BLaER1 (cell line): ENCODE measurements at regions not wholly inside any gene's neighbourhood (a gene's known extent, or its start where the extent isn't known, plus 50 kb on each side); places are given as distances from the start of the nearest gene placed in this dataset.

Source experiments
- H3K27ac ChIP-seq: shearing (Covaris generic); formaldehyde crosslinking; 2 replicates; pipeline ENCODE4 v1.8.1; 2022
- H3K27me3 ChIP-seq: shearing (Covaris generic); formaldehyde crosslinking; 2 replicates; pipeline ENCODE4 v1.8.1; 2022
- H3K36me3 ChIP-seq: shearing (Covaris generic); formaldehyde crosslinking; 2 replicates; pipeline ENCODE4 v1.8.1; 2022
- H3K4me1 ChIP-seq: shearing (Covaris generic); formaldehyde crosslinking; 2 replicates; pipeline ENCODE4 v1.8.1; 2022
- H3K4me2 ChIP-seq: shearing (Covaris generic); formaldehyde crosslinking; 2 replicates; pipeline ENCODE4 v1.8.1; 2022
- H3K4me3 ChIP-seq: shearing (Covaris generic); formaldehyde crosslinking; 2 replicates; pipeline ENCODE4 v1.8.1; 2022
- H3K9ac ChIP-seq: shearing (Covaris generic); formaldehyde crosslinking; 2 replicates; pipeline ENCODE4 v1.8.1; 2022
- H3K9me3 ChIP-seq: shearing (Covaris generic); formaldehyde crosslinking; 2 replicates; pipeline ENCODE4 v1.8.1; 2022
- H4K20me1 ChIP-seq: shearing (Covaris generic); formaldehyde crosslinking; 2 replicates; pipeline ENCODE4 v1.8.1; 2022
- Cebpa-rat ChIP-seq: shearing (Covaris generic); IDR thresholded peaks from 2 replicates; pipeline ENCODE4 v1.8.1; 2022

- Histone ChIP-seq H4K20me1 (no peaks in the 10 kb centered on the region), H3K27ac (peak overlapping the region; percentile 88), H3K27me3 (no peaks in the 10 kb centered on the region), H3K4me2 (peak overlapping the region; percentile 69), H3K4me3 (no peak overlapping the region; the same call in 1 of the 2 replicates), H3K4me1 (peaks cover 83% of the 10 kb centered on the region), H3K36me3 (no peaks in the 10 kb centered on the region), H3K9me3 (no peaks in the 10 kb centered on the region), H3K9ac (peak overlapping the region; percentile 8; the same call in 1 of the 2 replicates)
- no peak for TF ChIP-seq Cebpa-rat
These were observed 93.6 kb upstream of the ANKRD55 start for GRCh38 chr5:56326770-56327169.

DNA sequence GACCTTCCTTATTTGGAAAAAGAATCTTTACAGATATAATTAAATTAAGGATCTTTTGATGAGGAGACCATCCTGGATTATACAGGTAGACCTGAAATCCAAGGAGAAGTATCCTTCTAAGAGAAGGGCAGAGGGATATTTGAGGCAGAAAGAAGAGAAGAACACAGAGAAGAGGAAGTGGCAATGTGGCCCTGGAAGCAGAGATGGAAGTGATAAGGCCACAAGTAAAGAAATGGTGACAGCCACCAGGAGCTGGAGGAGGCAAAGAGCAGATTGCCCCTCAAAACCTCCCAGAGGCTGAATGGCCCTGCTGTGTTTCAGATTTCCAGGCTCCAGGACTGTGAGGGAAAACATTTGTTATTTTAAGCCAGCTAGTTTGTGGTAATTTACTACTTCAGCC lies 93.0 kb upstream of the ANKRD55 start:
- Histone ChIP-seq H3K27me3 (no peaks in the 10 kb centered on the region), H3K9me3 (no peaks in the 10 kb centered on the region), H3K4me2 (peak overlapping the region; percentile 69), H3K4me3 (no peak overlapping the region), H3K36me3 (no peaks in the 10 kb centered on the region), H4K20me1 (no peaks in the 10 kb centered on the region), H3K27ac (peak overlapping the region; percentile 88), H3K4me1 (peaks cover 83% of the 10 kb centered on the region), H3K9ac (no peak overlapping the region)
- no peak for TF ChIP-seq Cebpa-rat

GRCh38 chr5:56325039-56325438 lies 91.9 kb upstream of the ANKRD55 start:
- no peak overlapping the region for H3K9ac ChIP-seq
- H3K27ac ChIP-seq = no peak overlapping the region
- peaks cover 83% of the 10 kb centered on the region for H3K4me1 ChIP-seq
- no peaks in the 10 kb centered on the region for H3K27me3 ChIP-seq
- H3K4me2 ChIP-seq = no peak overlapping the region
- TF ChIP-seq Cebpa-rat = no peak
- no peaks in the 10 kb centered on the region for H3K9me3 ChIP-seq
- H4K20me1 ChIP-seq = no peaks in the 10 kb centered on the region
- H3K4me3 ChIP-seq = no peak overlapping the region
- H3K36me3 ChIP-seq = no peaks in the 10 kb centered on the region

GRCh38 chr5:56323505-56323904 lies 90.4 kb upstream of the ANKRD55 start:
- Histone ChIP-seq H3K4me1 (peaks cover 83% of the 10 kb centered on the region), H3K27ac (no peak overlapping the region)

DNA sequence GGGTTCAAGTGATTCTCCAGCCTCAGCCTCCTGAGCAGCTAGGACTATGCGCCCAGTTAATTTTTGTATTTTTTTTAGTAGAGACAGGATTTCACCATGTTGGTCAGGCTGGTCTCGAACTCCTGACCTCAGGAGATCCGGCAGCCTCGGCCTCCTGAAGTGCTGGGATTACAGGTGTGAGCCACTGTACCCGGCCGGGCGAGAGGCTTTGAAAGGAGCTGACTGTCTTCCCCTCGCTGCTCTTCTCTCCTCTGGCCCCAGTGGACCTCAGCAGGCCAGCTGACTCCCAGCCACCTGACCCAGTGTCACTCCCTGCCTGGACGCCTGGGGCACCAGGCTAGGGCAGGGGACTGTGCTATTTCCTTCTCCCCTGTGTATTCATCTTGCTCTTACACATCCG lies 89.5 kb upstream of the ANKRD55 start:
- no peak overlapping the region; the same call in 1 of the 2 replicates for H3K27ac ChIP-seq
- no peak overlapping the region for H3K9ac ChIP-seq
- no peak overlapping the region; the same call in 1 of the 2 replicates for H3K4me2 ChIP-seq
- H3K4me1 ChIP-seq = peaks cover 83% of the 10 kb centered on the region
- H4K20me1 ChIP-seq = no peaks in the 10 kb centered on the region
- no peak overlapping the region for H3K4me3 ChIP-seq
- H3K36me3 ChIP-seq = no peaks in the 10 kb centered on the region
- no peak for TF ChIP-seq Cebpa-rat
- H3K9me3 ChIP-seq = no peaks in the 10 kb centered on the region
- H3K27me3 ChIP-seq = no peaks in the 10 kb centered on the region

More at GRCh38 chr5:56323505-56323904, 90.4 kb upstream of the ANKRD55 start:
- no peaks in the 10 kb centered on the region for H3K9me3 ChIP-seq
- no peak overlapping the region for H3K4me2 ChIP-seq
- no peaks in the 10 kb centered on the region for H4K20me1 ChIP-seq
- no peaks in the 10 kb centered on the region for H3K36me3 ChIP-seq
- no peaks in the 10 kb centered on the region for H3K27me3 ChIP-seq
- no peak overlapping the region for H3K9ac ChIP-seq
- no peak for TF ChIP-seq Cebpa-rat
- no peak overlapping the region for H3K4me3 ChIP-seq

- H3K9me3 ChIP-seq = no peaks in the 10 kb centered on the region
- H3K36me3 ChIP-seq = no peaks in the 10 kb centered on the region
- H4K20me1 ChIP-seq = no peaks in the 10 kb centered on the region
- peak overlapping the region; percentile 13; the same call in 1 of the 2 replicates for H3K27ac ChIP-seq
- no peak overlapping the region for H3K9ac ChIP-seq
- no peak for TF ChIP-seq Cebpa-rat
- H3K4me2 ChIP-seq = peak overlapping the region; percentile 69; the same call in 1 of the 2 replicates
- no peaks in the 10 kb centered on the region for H3K27me3 ChIP-seq
- H3K4me1 ChIP-seq = peaks cover 83% of the 10 kb centered on the region
- H3K4me3 ChIP-seq = no peak overlapping the region
These were observed 88.2 kb upstream of the ANKRD55 start for GRCh38 chr5:56321236-56321881.

- Histone ChIP-seq H3K27ac (peak overlapping the region; percentile 13; the same call in 1 of the 2 replicates), H3K36me3 (no peaks in the 10 kb centered on the region), H4K20me1 (no peaks in the 10 kb centered on the region), H3K9me3 (no peaks in the 10 kb centered on the region), H3K27me3 (no peaks in the 10 kb centered on the region), H3K4me2 (peak overlapping the region; percentile 69; the same call in 1 of the 2 replicates), H3K9ac (no peak overlapping the region), H3K4me3 (no peak overlapping the region), H3K4me1 (peaks cover 83% of the 10 kb centered on the region)
- TF ChIP-seq Cebpa-rat = no peak
These were observed 87.6 kb upstream of the ANKRD55 start for GRCh38 chr5:56320686-56321085.

DNA sequence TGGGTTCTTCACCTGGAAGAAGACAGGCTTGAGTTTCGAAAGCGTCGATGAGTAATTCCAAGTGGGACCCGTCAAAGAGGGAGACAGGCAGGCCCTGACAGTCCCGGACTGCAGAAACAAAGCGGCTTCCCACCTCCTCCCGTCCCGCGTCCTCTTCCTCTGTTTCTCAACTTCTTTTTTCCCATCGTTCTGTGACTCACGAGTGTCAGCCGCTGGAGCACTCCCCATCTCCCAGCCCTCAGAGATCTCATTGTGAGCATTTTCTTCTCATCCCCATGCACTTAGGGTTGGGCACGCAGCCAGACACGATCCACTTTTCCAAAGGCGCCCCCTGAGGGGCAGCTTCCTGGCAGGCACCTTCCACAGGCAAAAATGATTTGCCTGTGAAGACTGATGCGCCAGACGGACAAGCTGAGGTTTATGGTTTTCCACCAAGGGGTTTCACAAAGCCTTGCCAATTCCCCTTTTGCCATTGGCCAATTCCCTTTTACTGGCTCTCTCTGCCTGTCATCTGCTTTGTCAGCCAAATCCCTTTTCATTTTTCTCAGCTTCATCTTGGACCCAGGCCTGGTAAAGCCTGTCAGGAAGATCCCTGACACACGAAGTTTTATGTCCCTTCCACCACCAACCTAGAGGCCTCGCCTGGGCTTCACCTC lies 86.5 kb upstream of the ANKRD55 start:
- Histone ChIP-seq H3K4me2 (peak overlapping the region; percentile 69), H3K4me3 (no peak overlapping the region), H3K27me3 (no peaks in the 10 kb centered on the region), H3K9ac (no peak overlapping the region; the same call in 1 of the 2 replicates), H3K9me3 (no peaks in the 10 kb centered on the region), H3K27ac (peak overlapping the region; percentile 28; the same call in 1 of the 2 replicates), H3K4me1 (peaks cover 79% of the 10 kb centered on the region), H3K36me3 (no peaks in the 10 kb centered on the region), H4K20me1 (no peaks in the 10 kb centered on the region)
- no peak for TF ChIP-seq Cebpa-rat

GRCh38 chr5:56317923-56318561 lies 84.9 kb upstream of the ANKRD55 start:
- H3K4me2 ChIP-seq = peak overlapping the region; percentile 69
- no peak overlapping the region for H3K9ac ChIP-seq
- H3K36me3 ChIP-seq = no peaks in the 10 kb centered on the region
- H3K27me3 ChIP-seq = no peaks in the 10 kb centered on the region
- no peaks in the 10 kb centered on the region for H3K9me3 ChIP-seq
- TF ChIP-seq Cebpa-rat = no peak
- peak overlapping the region; percentile 47; the same call in 1 of the 2 replicates for H3K27ac ChIP-seq
- 0 out of 2 replicates have a peak overlapping the region, but pooled peaks have one; percentile 3 for H3K4me3 ChIP-seq
- H4K20me1 ChIP-seq = no peaks in the 10 kb centered on the region
- H3K4me1 ChIP-seq = peaks cover 68% of the 10 kb centered on the region
